RPMI8226 (cell line): ENCODE measurements at regions not wholly inside any gene's neighbourhood (a gene's known extent, or its start where the extent isn't known, plus 50 kb on each side); places are given as distances from the start of the nearest gene placed in this dataset.

ENCODE experiments used
- DNase-seq: peaks from one replicate; pipeline ENCODE4 v3.0.0-alpha.2; 2015

- no peak for DNase-seq
Observed at GRCh38 chr16:80029761-80030481, 429.4 kb upstream of the MAF start.

GRCh38 chr16:80029381-80029630 lies 428.8 kb upstream of the MAF start:
- no peak for DNase-seq

GRCh38 chr16:80028581-80029380 lies 428.2 kb upstream of the MAF start:
- DNase-seq = no peak

GRCh38 chr16:80027007-80027965 lies 426.7 kb upstream of the MAF start:
- DNase-seq = no peak

- DNase-seq = no peak
Observed at GRCh38 chr16:80025236-80025635, 424.7 kb upstream of the MAF start.

GRCh38 chr16:80024443-80024842 lies 423.9 kb upstream of the MAF start:
- DNase-seq = no peak

GRCh38 chr16:80023865-80024264 lies 423.3 kb upstream of the MAF start:
- no peak for DNase-seq

- no peak for DNase-seq
Observed at GRCh38 chr16:80019395-80019794, 418.9 kb upstream of the MAF start.

GRCh38 chr16:80018466-80018865 lies 417.9 kb upstream of the MAF start:
- DNase-seq = no peak

- DNase-seq = no peak
Observed at GRCh38 chr16:80016731-80017326, 416.3 kb upstream of the MAF start.

GRCh38 chr16:80015566-80015965 lies 415.0 kb upstream of the MAF start:
- no peak for DNase-seq

GRCh38 chr16:80014241-80014939 lies 413.9 kb upstream of the MAF start:
- DNase-seq = no peak

- no peak for DNase-seq
Observed at GRCh38 chr16:80012586-80012985, 412.0 kb upstream of the MAF start.

- DNase-seq = no peak
Observed at GRCh38 chr16:80009971-80010659, 409.6 kb upstream of the MAF start.

GRCh38 chr16:80008857-80009256 lies 408.3 kb upstream of the MAF start:
- no peak for DNase-seq

- DNase-seq = no peak
Observed at GRCh38 chr16:80007231-80007630, 406.7 kb upstream of the MAF start.

- DNase-seq = no peak
Observed at GRCh38 chr16:80006241-80007215, 406.0 kb upstream of the MAF start.

GRCh38 chr16:80004113-80004512 lies 403.6 kb upstream of the MAF start:
- DNase-seq = no peak

- no peak for DNase-seq
Observed at GRCh38 chr16:80002261-80002660, 401.7 kb upstream of the MAF start.

GRCh38 chr16:79998143-79998542 lies 397.6 kb upstream of the MAF start:
- DNase-seq = no peak

GRCh38 chr16:79997257-79997656 lies 396.7 kb upstream of the MAF start:
- no peak for DNase-seq
